Hepatocyte (in vitro differentiated cells): ENCODE measurements at regions not wholly inside any gene's neighbourhood (a gene's known extent, or its start where the extent isn't known, plus 50 kb on each side); places are given as distances from the start of the nearest gene placed in this dataset.

Experiments
- CTCF ChIP-seq: fragments of 200-600 bp; sonication (generic); IDR thresholded peaks from 2 replicates; pipeline ENCODE4 v1.5.1; 2016; ENCODE audit warnings: antibody characterized with exemption, mild to moderate bottlenecking; ENCODE audit not compliant: poor library complexity
- EZH2phosphoT487 ChIP-seq: fragments of 200-600 bp; sonication (generic); IDR thresholded peaks from one replicate; pipeline ENCODE4 v1.6.1; 2018; ENCODE audit warnings: antibody characterized with exemption, mild to moderate bottlenecking, low read depth, moderate library complexity; ENCODE audit not compliant: unreplicated experiment, severe bottlenecking

GRCh38 chr1:30335389-30335996, 387.9 kb downstream of the MATN1 start:
- no peak for TF ChIP-seq CTCF
- no peak for TF ChIP-seq EZH2phosphoT487
